ENCODE measurements at regions not wholly inside any gene's neighbourhood (a gene's known extent, or its start where the extent isn't known, plus 50 kb on each side); places are given as distances from the start of the nearest gene placed in this dataset.

GRCh38 chr7:42694894-42695507 is 216.9 kb downstream of the C7orf25 start:
- Mint-ChIP-seq H3K27me3 (peaks cover 21% of the 10 kb centered on the region), H3K36me3 (ENCODE audit: insufficient read depth) (no peaks in the 10 kb centered on the region), H3K4me1 (ENCODE audit: low read depth) (no peaks in the 10 kb centered on the region), H3K27ac (no peak overlapping the region), H3K4me3 (ENCODE audit: low read depth) (no peak overlapping the region), H3K9me3 (ENCODE audit: low read depth) (no peaks in the 10 kb centered on the region)
- no peak for TF ChIP-seq CTCF (IDR thresholded peaks at IDR 0.05; ENCODE audit: unreplicated experiment)
- no peak for DNase-seq (ENCODE audit: low spot score, unreplicated experiment)

GRCh38 chr7:42693722-42694121 is 218.1 kb downstream of the C7orf25 start:
- Mint-ChIP-seq H3K36me3 (ENCODE audit: insufficient read depth) (no peaks in the 10 kb centered on the region), H3K9me3 (ENCODE audit: low read depth) (peaks cover 4% of the 10 kb centered on the region)
- no peak for TF ChIP-seq CTCF (IDR thresholded peaks at IDR 0.05; ENCODE audit: unreplicated experiment)

GRCh38 chr7:42692621-42693020 is 219.2 kb downstream of the C7orf25 start:
- peaks cover 4% of the 10 kb centered on the region for H3K9me3 Mint-ChIP-seq (ENCODE audit: low read depth)

More at GRCh38 chr7:42693722-42694121, 218.1 kb downstream of the C7orf25 start:
- peaks cover 21% of the 10 kb centered on the region for H3K27me3 Mint-ChIP-seq
- no peak for DNase-seq (ENCODE audit: low spot score, unreplicated experiment)
- H3K4me3 Mint-ChIP-seq (ENCODE audit: low read depth): no peak overlapping the region
- H3K27ac Mint-ChIP-seq: no peak overlapping the region
- no peaks in the 10 kb centered on the region for H3K4me1 Mint-ChIP-seq (ENCODE audit: low read depth)

GRCh38 chr7:42690794-42691639 is 220.9 kb downstream of the C7orf25 start:
- Mint-ChIP-seq H3K27ac (no peak overlapping the region), H3K4me1 (ENCODE audit: low read depth) (no peaks in the 10 kb centered on the region), H3K36me3 (ENCODE audit: insufficient read depth) (no peaks in the 10 kb centered on the region), H3K9me3 (ENCODE audit: low read depth) (peaks cover 4% of the 10 kb centered on the region), H3K27me3 (peaks cover 32% of the 10 kb centered on the region), H3K4me3 (ENCODE audit: low read depth) (no peak overlapping the region)
- TF ChIP-seq CTCF (IDR thresholded peaks at IDR 0.05; ENCODE audit: unreplicated experiment): peak; percentile 73
- DNase-seq (ENCODE audit: low spot score, unreplicated experiment): no peak

More at GRCh38 chr7:42692621-42693020, 219.2 kb downstream of the C7orf25 start:
- no peak for TF ChIP-seq CTCF (IDR thresholded peaks at IDR 0.05; ENCODE audit: unreplicated experiment)
- DNase-seq (ENCODE audit: low spot score, unreplicated experiment): no peak
- H3K27me3 Mint-ChIP-seq: peaks cover 26% of the 10 kb centered on the region
- no peaks in the 10 kb centered on the region for H3K4me1 Mint-ChIP-seq (ENCODE audit: low read depth)
- no peak overlapping the region for H3K27ac Mint-ChIP-seq
- H3K36me3 Mint-ChIP-seq (ENCODE audit: insufficient read depth): no peaks in the 10 kb centered on the region
- H3K4me3 Mint-ChIP-seq (ENCODE audit: low read depth): no peak overlapping the region

GRCh38 chr7:42689626-42690025 is 222.2 kb downstream of the C7orf25 start:
- H3K27me3 Mint-ChIP-seq: peaks cover 46% of the 10 kb centered on the region
- no peaks in the 10 kb centered on the region for H3K36me3 Mint-ChIP-seq (ENCODE audit: insufficient read depth)
- no peak for DNase-seq (ENCODE audit: low spot score, unreplicated experiment)
- H3K9me3 Mint-ChIP-seq (ENCODE audit: low read depth): peaks cover 4% of the 10 kb centered on the region
- no peak overlapping the region for H3K27ac Mint-ChIP-seq
- TF ChIP-seq CTCF (IDR thresholded peaks at IDR 0.05; ENCODE audit: unreplicated experiment): no peak
- H3K4me3 Mint-ChIP-seq (ENCODE audit: low read depth): no peak overlapping the region
- H3K4me1 Mint-ChIP-seq (ENCODE audit: low read depth): no peaks in the 10 kb centered on the region
